SK-N-SH treated with all-trans-retinoic acid at 6 μM for 48 hours (cell line): ENCODE measurements at regions not wholly inside any gene's neighbourhood (a gene's known extent, or its start where the extent isn't known, plus 50 kb on each side); places are given as distances from the start of the nearest gene placed in this dataset.

Source experiments
- ATAC-seq: fragments of 200-7000 bp; cut with Tn5 transposase; 3 replicates; pipeline ENCODE4 v1.9.1; 2020; ENCODE audit warnings: mild to moderate bottlenecking, moderate library complexity
- ARNTL ChIP-seq: fragments of 450-650 bp; formaldehyde crosslinking; IDR thresholded peaks from 2 replicates; pipeline ENCODE4 v1.5.0; 2020; ENCODE audit warnings: low read depth, mild to moderate bottlenecking, moderate library complexity, borderline replicate concordance
- BACH2 ChIP-seq: fragments of 250-450 bp; sonication (Bioruptor Pico); IDR thresholded peaks from 2 replicates; pipeline ENCODE4 v1.9.0; 2021; ENCODE audit warnings: mild to moderate bottlenecking, borderline replicate concordance
- CSDC2 ChIP-seq: fragments of 250-450 bp; sonication (Bioruptor Pico); IDR thresholded peaks from 2 replicates; pipeline ENCODE4 v1.5.0; 2020; ENCODE audit warnings: mild to moderate bottlenecking, moderate library complexity
- ESRRG ChIP-seq: fragments of 250-450 bp; sonication (Bioruptor Pico); IDR thresholded peaks from 2 replicates; pipeline ENCODE4 v1.6.1; 2021; ENCODE audit warnings: mild to moderate bottlenecking
- GLIS3 ChIP-seq: fragments of 250-450 bp; sonication (Bioruptor Pico); IDR thresholded peaks from 2 replicates; pipeline ENCODE4 v1.5.0; 2020; ENCODE audit warnings: mild to moderate bottlenecking, moderate library complexity
- ISL1 ChIP-seq: fragments of 250-450 bp; sonication (Bioruptor Pico); IDR thresholded peaks from 2 replicates; pipeline ENCODE4 v2.1.2; 2022; ENCODE audit warnings: mild to moderate bottlenecking, moderate library complexity
- PPARA ChIP-seq: fragments of 250-450 bp; sonication (Bioruptor Pico); IDR thresholded peaks from 2 replicates; pipeline ENCODE4 v1.5.0; 2020; ENCODE audit warnings: mild to moderate bottlenecking, borderline replicate concordance
- RARB ChIP-seq: fragments of 250-450 bp; sonication (Bioruptor Pico); IDR thresholded peaks from 2 replicates; pipeline ENCODE4 v1.8.0; 2021; ENCODE audit warnings: mild to moderate bottlenecking, moderate library complexity
- SNAI2 ChIP-seq: fragments of 250-450 bp; sonication (Bioruptor Pico); IDR thresholded peaks from 2 replicates; pipeline ENCODE4 v1.5.0; 2020; ENCODE audit warnings: mild to moderate bottlenecking, moderate library complexity
- TCF4 ChIP-seq: fragments of 250-450 bp; sonication (Bioruptor Pico); IDR thresholded peaks from 2 replicates; pipeline ENCODE4 v1.8.0; 2021; ENCODE audit warnings: mild to moderate bottlenecking, moderate library complexity, borderline replicate concordance
- TOX ChIP-seq: fragments of 250-450 bp; sonication (Bioruptor Pico); IDR thresholded peaks from 2 replicates; pipeline ENCODE4 v1.8.0; 2021; ENCODE audit warnings: mild to moderate bottlenecking, moderate library complexity, borderline replicate concordance
- ZFP3 ChIP-seq: fragments of 250-450 bp; sonication (Bioruptor Pico); IDR thresholded peaks from 2 replicates; pipeline ENCODE4 v1.5.0; 2020; ENCODE audit warnings: mild to moderate bottlenecking, moderate library complexity
- ZFP30 ChIP-seq: fragments of 450-650 bp; formaldehyde crosslinking; IDR thresholded peaks from 2 replicates; pipeline ENCODE4 v1.5.0; 2022; ENCODE audit warnings: mild to moderate bottlenecking, moderate library complexity
- ZNF70 ChIP-seq: fragments of 450-650 bp; formaldehyde crosslinking; IDR thresholded peaks from 2 replicates; pipeline ENCODE4 v1.5.0; 2020; ENCODE audit warnings: mild to moderate bottlenecking, moderate library complexity
- ZNF8 ChIP-seq: fragments of 450-650 bp; formaldehyde crosslinking; IDR thresholded peaks from 2 replicates; pipeline ENCODE4 v1.5.0; 2020; ENCODE audit warnings: mild to moderate bottlenecking, moderate library complexity
- TF ChIP-seq, protein P1 (sequence below): fragments of 250-450 bp; sonication (Bioruptor Pico); IDR thresholded peaks from 2 replicates; pipeline ENCODE4 v1.8.0; 2020; ENCODE audit warnings: mild to moderate bottlenecking, moderate library complexity, borderline replicate concordance
- TF ChIP-seq, protein P2 (sequence below): fragments of 250-450 bp; sonication (Bioruptor Pico); IDR thresholded peaks from 2 replicates; pipeline ENCODE4 v1.5.1; 2021; ENCODE audit warnings: mild to moderate bottlenecking, moderate library complexity
- TF ChIP-seq, protein P3 (sequence below): fragments of 250-450 bp; sonication (Bioruptor Pico); IDR thresholded peaks from 2 replicates; pipeline ENCODE4 v1.8.0; 2021; ENCODE audit warnings: low read depth, mild to moderate bottlenecking, moderate library complexity, borderline replicate concordance
- TF ChIP-seq, protein P4 (sequence below): fragments of 250-450 bp; sonication (Bioruptor Pico); IDR thresholded peaks from 2 replicates; pipeline ENCODE4 v1.5.1; 2020; ENCODE audit warnings: low read depth, mild to moderate bottlenecking, moderate library complexity
- TF ChIP-seq, protein P5 (sequence below): fragments of 250-450 bp; sonication (Bioruptor Pico); IDR thresholded peaks from 2 replicates; pipeline ENCODE4 v1.5.0; 2020; ENCODE audit warnings: mild to moderate bottlenecking, moderate library complexity

DNA sequence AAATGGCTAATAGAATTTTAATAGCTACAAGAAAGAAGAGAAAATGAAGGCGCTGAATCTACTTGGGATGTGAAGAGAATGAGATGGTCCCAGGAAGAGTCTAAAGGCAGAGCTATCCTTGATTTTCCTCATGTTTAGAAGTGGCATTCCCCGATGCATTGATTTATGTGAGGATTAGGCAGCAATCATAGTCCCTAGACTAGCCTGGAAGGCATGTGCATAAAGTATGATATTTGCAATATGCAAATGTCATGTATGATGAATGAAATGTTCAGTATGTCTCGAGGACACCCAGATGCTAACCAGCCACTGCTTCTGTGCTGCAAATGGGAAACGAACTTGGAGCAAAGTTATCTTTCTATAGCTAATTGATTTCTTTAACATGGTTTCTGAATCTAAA is 641.5 kb upstream of the PLXNA2 start:
- peak; percentile 21; the same call in 2 of the 3 replicates for ATAC-seq
- TF ChIP-seq TCF4 (CRISPR knock-in tag) (no peak), ARNTL (CRISPR knock-in tag) (no peak), RARB (CRISPR knock-in tag) (no peak), BACH2 (CRISPR knock-in tag) (no peak), ZFP30 (CRISPR knock-in tag) (no peak), ZFP3 (CRISPR knock-in tag) (no peak), ESRRG (CRISPR knock-in tag) (no peak), ISL1 (CRISPR knock-in tag) (no peak), ZNF70 (no peak), SNAI2 (no peak)
- TF ChIP-seq, protein P1, sequence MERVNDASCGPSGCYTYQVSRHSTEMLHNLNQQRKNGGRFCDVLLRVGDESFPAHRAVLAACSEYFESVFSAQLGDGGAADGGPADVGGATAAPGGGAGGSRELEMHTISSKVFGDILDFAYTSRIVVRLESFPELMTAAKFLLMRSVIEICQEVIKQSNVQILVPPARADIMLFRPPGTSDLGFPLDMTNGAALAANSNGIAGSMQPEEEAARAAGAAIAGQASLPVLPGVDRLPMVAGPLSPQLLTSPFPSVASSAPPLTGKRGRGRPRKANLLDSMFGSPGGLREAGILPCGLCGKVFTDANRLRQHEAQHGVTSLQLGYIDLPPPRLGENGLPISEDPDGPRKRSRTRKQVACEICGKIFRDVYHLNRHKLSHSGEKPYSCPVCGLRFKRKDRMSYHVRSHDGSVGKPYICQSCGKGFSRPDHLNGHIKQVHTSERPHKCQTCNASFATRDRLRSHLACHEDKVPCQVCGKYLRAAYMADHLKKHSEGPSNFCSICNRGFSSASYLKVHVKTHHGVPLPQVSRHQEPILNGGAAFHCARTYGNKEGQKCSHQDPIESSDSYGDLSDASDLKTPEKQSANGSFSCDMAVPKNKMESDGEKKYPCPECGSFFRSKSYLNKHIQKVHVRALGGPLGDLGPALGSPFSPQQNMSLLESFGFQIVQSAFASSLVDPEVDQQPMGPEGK (CRISPR knock-in tag), result no peak
- TF ChIP-seq, protein P2, sequence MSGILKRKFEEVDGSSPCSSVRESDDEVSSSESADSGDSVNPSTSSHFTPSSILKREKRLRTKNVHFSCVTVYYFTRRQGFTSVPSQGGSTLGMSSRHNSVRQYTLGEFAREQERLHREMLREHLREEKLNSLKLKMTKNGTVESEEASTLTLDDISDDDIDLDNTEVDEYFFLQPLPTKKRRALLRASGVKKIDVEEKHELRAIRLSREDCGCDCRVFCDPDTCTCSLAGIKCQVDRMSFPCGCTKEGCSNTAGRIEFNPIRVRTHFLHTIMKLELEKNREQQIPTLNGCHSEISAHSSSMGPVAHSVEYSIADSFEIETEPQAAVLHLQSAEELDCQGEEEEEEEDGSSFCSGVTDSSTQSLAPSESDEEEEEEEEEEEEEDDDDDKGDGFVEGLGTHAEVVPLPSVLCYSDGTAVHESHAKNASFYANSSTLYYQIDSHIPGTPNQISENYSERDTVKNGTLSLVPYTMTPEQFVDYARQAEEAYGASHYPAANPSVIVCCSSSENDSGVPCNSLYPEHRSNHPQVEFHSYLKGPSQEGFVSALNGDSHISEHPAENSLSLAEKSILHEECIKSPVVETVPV (CRISPR knock-in tag), result no peak

DNA sequence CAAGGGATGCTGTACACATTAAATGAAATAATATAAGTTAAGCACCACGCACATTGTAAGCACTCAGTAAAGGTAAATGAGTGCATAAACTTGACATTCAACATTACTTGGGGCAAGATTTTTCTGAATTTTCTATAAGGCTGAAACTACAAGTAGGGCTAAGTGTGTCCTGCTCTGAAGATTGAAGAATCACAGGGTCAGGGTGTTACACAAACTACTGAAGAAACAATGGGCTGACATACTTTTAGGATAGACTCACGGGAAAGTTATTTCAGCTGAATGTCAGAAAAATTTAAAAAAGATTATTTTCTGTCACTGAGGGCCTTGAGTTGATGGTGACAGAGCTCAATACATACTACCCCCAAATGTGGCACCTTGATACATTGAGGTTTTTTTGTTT is 644.2 kb upstream of the PLXNA2 start:
- TF ChIP-seq PPARA (CRISPR knock-in tag), result no peak
- no peak for TF ChIP-seq ISL1 (CRISPR knock-in tag)
- TF ChIP-seq CSDC2, result no peak
- TF ChIP-seq ARNTL (CRISPR knock-in tag), result no peak
- TF ChIP-seq, protein P2 (CRISPR knock-in tag), result no peak
- TF ChIP-seq, protein P3, sequence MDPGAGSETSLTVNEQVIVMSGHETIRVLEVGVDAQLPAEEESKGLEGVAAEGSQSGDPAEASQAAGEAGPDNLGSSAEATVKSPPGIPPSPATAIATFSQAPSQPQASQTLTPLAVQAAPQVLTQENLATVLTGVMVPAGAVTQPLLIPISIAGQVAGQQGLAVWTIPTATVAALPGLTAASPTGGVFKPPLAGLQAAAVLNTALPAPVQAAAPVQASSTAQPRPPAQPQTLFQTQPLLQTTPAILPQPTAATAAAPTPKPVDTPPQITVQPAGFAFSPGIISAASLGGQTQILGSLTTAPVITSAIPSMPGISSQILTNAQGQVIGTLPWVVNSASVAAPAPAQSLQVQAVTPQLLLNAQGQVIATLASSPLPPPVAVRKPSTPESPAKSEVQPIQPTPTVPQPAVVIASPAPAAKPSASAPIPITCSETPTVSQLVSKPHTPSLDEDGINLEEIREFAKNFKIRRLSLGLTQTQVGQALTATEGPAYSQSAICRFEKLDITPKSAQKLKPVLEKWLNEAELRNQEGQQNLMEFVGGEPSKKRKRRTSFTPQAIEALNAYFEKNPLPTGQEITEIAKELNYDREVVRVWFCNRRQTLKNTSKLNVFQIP (CRISPR knock-in tag), result no peak
- TF ChIP-seq RARB (CRISPR knock-in tag), result no peak
- TF ChIP-seq GLIS3 (CRISPR knock-in tag), result no peak
- TF ChIP-seq ESRRG (CRISPR knock-in tag), result no peak
- no peak for TF ChIP-seq ZNF8 (CRISPR knock-in tag)
- TF ChIP-seq TOX (CRISPR knock-in tag), result no peak
- no peak for TF ChIP-seq ZFP30 (CRISPR knock-in tag)
- no peak for ATAC-seq

DNA sequence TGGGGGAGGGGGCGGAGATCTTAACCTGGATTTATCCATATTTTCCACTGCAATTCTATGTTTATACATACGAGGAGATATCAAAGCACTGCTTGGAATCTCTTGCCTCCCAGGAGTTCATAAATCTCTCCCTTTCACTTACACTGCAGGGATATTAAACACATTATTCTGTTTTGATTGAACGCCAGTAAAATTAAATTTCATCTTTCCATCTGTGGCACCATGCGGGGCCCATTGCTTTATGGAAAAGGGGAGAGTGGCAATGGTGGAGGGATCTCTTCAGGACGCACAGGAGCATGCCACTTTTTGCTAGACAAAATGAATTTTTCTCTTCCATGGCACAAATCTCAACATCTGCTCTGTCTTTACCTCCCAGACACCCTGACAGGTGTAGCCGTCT is 648.0 kb upstream of the PLXNA2 start:
- TF ChIP-seq ZFP3 (CRISPR knock-in tag), result no peak
- no peak for TF ChIP-seq ESRRG (CRISPR knock-in tag)
- TF ChIP-seq ISL1 (CRISPR knock-in tag), result no peak
- TF ChIP-seq, protein P4, sequence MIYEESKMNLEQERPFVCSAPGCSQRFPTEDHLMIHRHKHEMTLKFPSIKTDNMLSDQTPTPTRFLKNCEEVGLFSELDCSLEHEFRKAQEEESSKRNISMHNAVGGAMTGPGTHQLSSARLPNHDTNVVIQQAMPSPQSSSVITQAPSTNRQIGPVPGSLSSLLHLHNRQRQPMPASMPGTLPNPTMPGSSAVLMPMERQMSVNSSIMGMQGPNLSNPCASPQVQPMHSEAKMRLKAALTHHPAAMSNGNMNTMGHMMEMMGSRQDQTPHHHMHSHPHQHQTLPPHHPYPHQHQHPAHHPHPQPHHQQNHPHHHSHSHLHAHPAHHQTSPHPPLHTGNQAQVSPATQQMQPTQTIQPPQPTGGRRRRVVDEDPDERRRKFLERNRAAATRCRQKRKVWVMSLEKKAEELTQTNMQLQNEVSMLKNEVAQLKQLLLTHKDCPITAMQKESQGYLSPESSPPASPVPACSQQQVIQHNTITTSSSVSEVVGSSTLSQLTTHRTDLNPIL (CRISPR knock-in tag), result no peak
- TF ChIP-seq, protein P2 (CRISPR knock-in tag), result no peak
- TF ChIP-seq BACH2 (CRISPR knock-in tag), result no peak
- TF ChIP-seq, protein P5, sequence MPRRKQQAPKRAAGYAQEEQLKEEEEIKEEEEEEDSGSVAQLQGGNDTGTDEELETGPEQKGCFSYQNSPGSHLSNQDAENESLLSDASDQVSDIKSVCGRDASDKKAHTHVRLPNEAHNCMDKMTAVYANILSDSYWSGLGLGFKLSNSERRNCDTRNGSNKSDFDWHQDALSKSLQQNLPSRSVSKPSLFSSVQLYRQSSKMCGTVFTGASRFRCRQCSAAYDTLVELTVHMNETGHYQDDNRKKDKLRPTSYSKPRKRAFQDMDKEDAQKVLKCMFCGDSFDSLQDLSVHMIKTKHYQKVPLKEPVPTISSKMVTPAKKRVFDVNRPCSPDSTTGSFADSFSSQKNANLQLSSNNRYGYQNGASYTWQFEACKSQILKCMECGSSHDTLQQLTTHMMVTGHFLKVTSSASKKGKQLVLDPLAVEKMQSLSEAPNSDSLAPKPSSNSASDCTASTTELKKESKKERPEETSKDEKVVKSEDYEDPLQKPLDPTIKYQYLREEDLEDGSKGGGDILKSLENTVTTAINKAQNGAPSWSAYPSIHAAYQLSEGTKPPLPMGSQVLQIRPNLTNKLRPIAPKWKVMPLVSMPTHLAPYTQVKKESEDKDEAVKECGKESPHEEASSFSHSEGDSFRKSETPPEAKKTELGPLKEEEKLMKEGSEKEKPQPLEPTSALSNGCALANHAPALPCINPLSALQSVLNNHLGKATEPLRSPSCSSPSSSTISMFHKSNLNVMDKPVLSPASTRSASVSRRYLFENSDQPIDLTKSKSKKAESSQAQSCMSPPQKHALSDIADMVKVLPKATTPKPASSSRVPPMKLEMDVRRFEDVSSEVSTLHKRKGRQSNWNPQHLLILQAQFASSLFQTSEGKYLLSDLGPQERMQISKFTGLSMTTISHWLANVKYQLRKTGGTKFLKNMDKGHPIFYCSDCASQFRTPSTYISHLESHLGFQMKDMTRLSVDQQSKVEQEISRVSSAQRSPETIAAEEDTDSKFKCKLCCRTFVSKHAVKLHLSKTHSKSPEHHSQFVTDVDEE (CRISPR knock-in tag), result no peak
- ATAC-seq, result no peak
